ENCODE measurements at regions not wholly inside any gene's neighbourhood (a gene's known extent, or its start where the extent isn't known, plus 50 kb on each side); places are given as distances from the start of the nearest gene placed in this dataset.

DNA sequence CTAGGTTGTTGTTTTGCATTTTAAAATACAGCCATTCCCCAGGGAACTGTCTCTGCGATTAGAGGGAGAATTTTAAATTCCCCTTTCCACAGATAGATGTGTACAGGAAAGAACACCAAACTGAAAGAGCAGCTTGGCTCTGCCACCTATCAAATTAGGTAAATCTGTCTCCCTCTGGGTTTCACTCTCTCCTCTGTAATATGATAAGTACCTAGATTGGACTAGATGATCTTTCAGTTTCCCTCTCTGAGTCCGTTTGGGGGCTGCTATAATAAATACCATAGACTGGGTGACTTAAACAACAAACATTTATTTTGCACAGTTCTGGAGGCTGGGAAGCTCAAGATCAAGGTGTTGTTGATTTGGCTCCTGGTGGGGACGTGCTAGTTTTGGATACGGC lies 186.0 kb downstream of the KIF20B start:
- TF ChIP-seq, protein P1, sequence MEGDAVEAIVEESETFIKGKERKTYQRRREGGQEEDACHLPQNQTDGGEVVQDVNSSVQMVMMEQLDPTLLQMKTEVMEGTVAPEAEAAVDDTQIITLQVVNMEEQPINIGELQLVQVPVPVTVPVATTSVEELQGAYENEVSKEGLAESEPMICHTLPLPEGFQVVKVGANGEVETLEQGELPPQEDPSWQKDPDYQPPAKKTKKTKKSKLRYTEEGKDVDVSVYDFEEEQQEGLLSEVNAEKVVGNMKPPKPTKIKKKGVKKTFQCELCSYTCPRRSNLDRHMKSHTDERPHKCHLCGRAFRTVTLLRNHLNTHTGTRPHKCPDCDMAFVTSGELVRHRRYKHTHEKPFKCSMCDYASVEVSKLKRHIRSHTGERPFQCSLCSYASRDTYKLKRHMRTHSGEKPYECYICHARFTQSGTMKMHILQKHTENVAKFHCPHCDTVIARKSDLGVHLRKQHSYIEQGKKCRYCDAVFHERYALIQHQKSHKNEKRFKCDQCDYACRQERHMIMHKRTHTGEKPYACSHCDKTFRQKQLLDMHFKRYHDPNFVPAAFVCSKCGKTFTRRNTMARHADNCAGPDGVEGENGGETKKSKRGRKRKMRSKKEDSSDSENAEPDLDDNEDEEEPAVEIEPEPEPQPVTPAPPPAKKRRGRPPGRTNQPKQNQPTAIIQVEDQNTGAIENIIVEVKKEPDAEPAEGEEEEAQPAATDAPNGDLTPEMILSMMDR (IDR thresholded peaks at IDR 0.05; ENCODE audit: insufficient read depth, low read depth, low read length): no peak
- TF ChIP-seq EZH2 (IDR thresholded peaks at IDR 0.05; ENCODE audit: insufficient read depth, low read length): no peak
